ENCODE measurements at regions not wholly inside any gene's neighbourhood (a gene's known extent, or its start where the extent isn't known, plus 50 kb on each side); places are given as distances from the start of the nearest gene placed in this dataset.

DNA sequence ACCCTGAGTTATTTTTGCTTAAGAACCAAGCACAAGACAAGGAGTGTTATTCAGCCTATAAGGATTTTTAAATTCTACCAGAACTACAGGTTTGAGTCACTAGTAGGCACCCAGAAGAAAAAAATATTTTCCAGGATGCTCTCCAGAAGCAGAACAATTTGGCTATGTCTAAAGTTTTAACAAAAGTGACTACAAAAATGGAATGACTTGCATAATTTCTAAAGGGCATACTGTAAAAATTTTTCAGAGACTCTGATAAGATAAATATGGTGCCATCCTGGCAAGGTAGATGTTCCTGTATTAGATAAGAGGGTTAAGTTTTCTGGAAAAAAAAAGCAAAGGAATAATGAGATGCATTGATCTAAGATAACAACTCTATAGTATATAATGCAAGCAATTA, 68.6 kb upstream of the FAM9A start:
- H3K4me1 ChIP-seq: no peaks in the 10 kb centered on the region
- H3K36me3 ChIP-seq: no peaks in the 10 kb centered on the region
- no peaks in the 10 kb centered on the region for H3K27me3 ChIP-seq
- no peaks in the 10 kb centered on the region for H3K9me3 ChIP-seq
- H3K4me3 ChIP-seq: no peak overlapping the region
- no peak for TF ChIP-seq CTCF (IDR thresholded peaks at IDR 0.05)
- TF ChIP-seq POLR2A (IDR thresholded peaks at IDR 0.05): no peak
- no peak for DNase-seq
- no peak overlapping the region for H3K27ac ChIP-seq

DNA sequence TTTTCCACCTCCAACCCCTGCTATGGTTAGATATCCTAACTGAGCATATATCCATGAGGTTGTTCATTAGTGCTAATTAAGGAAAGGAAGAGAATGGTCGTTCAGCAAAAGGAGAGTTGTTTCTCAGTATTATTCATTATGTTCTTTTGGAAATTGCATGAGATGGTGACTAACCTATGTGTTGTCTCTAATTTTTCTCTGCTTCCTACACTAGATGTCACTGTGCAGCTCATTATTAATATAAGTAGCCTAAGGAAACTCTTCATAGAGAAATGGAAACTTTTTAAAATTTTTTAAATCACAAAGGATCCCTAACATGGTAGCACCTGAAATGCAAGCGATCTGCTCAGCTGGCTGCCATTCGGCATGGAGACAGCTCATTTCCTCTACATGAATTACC, 67.7 kb upstream of the FAM9A start:
- Histone ChIP-seq H3K4me1 (no peaks in the 10 kb centered on the region), H3K27ac (no peak overlapping the region), H3K27me3 (no peaks in the 10 kb centered on the region), H3K36me3 (no peaks in the 10 kb centered on the region), H3K4me3 (no peak overlapping the region), H3K9me3 (no peaks in the 10 kb centered on the region)
- no peak for DNase-seq
- no peak for TF ChIP-seq POLR2A (IDR thresholded peaks at IDR 0.05)
- TF ChIP-seq CTCF (IDR thresholded peaks at IDR 0.05): no peak

- H3K36me3 ChIP-seq: no peaks in the 10 kb centered on the region
- H3K4me3 ChIP-seq: no peak overlapping the region
- no peaks in the 10 kb centered on the region for H3K4me1 ChIP-seq
- DNase-seq: no peak
- H3K27ac ChIP-seq: no peak overlapping the region
- no peaks in the 10 kb centered on the region for H3K27me3 ChIP-seq
- H3K9me3 ChIP-seq: no peaks in the 10 kb centered on the region
- no peak for TF ChIP-seq CTCF (IDR thresholded peaks at IDR 0.05)
- no peak for TF ChIP-seq POLR2A (IDR thresholded peaks at IDR 0.05)
These were observed 67.0 kb upstream of the FAM9A start for GRCh38 chrX:8868070-8868773.

- no peak for DNase-seq
- Histone ChIP-seq H3K36me3 (no peaks in the 10 kb centered on the region), H3K27ac (no peak overlapping the region), H3K27me3 (no peaks in the 10 kb centered on the region), H3K4me3 (no peak overlapping the region), H3K4me1 (no peaks in the 10 kb centered on the region), H3K9me3 (no peaks in the 10 kb centered on the region)
- TF ChIP-seq POLR2A (IDR thresholded peaks at IDR 0.05) (no peak), CTCF (IDR thresholded peaks at IDR 0.05) (no peak)
These were observed 66.2 kb upstream of the FAM9A start for GRCh38 chrX:8867406-8867805.

DNA sequence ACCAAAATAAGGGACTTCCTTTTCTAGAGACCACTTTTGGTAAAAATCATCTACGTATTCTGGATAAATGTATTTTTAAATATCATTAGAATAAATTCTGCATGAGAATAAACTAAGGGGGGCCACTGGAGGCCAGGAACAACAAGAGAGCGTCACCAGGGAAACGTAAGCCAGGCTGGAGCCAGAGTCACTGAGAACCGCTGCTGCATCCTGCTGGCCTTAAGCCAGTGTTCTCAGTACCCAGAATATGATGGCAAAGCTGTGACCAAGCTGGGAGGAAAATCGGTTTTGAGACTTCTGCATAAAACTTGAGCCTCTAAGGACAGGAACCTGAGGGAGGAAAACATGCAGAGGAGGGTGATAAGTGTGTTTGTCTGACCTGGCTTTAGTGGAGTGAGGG, 63.0 kb upstream of the FAM9A start:
- DNase-seq: no peak
- no peak overlapping the region for H3K27ac ChIP-seq
- H3K9me3 ChIP-seq: no peaks in the 10 kb centered on the region
- no peak overlapping the region for H3K4me3 ChIP-seq
- no peaks in the 10 kb centered on the region for H3K36me3 ChIP-seq
- H3K27me3 ChIP-seq: no peaks in the 10 kb centered on the region
- TF ChIP-seq POLR2A (IDR thresholded peaks at IDR 0.05) (no peak), CTCF (IDR thresholded peaks at IDR 0.05) (no peak)
- H3K4me1 ChIP-seq: no peaks in the 10 kb centered on the region

DNA sequence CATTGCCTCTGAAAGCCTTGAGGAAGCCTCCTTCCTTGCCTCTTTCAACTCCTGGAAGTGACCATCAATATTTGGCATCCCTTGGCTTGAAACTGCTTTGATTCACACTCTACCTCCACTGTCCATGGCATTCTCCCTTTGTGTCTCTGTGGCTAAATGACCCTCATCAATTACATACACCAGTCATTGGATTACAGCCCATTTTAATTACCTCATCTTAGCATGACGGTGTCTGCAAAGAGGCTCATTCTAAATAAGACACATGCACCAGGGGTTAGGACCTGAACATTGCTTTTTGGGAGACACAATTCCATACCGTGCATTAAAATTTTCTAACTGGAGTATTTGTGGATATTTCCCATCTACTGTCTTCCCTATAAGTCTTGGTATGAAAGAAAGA, 60.7 kb upstream of the FAM9A start:
- Histone ChIP-seq H3K4me1 (no peaks in the 10 kb centered on the region), H3K36me3 (no peaks in the 10 kb centered on the region), H3K4me3 (no peak overlapping the region), H3K27ac (no peak overlapping the region), H3K9me3 (no peaks in the 10 kb centered on the region), H3K27me3 (no peaks in the 10 kb centered on the region)
- TF ChIP-seq CTCF (IDR thresholded peaks at IDR 0.05) (no peak), POLR2A (IDR thresholded peaks at IDR 0.05) (no peak)
- no peak for DNase-seq

Data from Peyer's patch (tissue), 4 donors.